GM12878 (cell line): ENCODE measurements at regions not wholly inside any gene's neighbourhood (a gene's known extent, or its start where the extent isn't known, plus 50 kb on each side); places are given as distances from the start of the nearest gene placed in this dataset.

Experiments
- CREB1 ChIP-seq: IDR thresholded peaks from 2 replicates; pipeline ENCODE4 v1.6.1; 2012; ENCODE audit warnings: low read depth, mild to moderate bottlenecking, inconsistent platforms
- EZH2 ChIP-seq: IDR thresholded peaks from 2 replicates; pipeline ENCODE4 v1.6.1; 2012; ENCODE audit warnings: low read depth, mild to moderate bottlenecking, control low read depth, inconsistent platforms, low read length, borderline replicate concordance; ENCODE audit not compliant: control insufficient read depth
- GABPA ChIP-seq: IDR thresholded peaks from 2 replicates; pipeline ENCODE4 v1.6.1; 2014; ENCODE audit warnings: antibody characterized with exemption, low read depth, mild to moderate bottlenecking, inconsistent platforms
- MTA2 ChIP-seq: fragments of 450-650 bp; IDR thresholded peaks from 2 replicates; pipeline ENCODE4 v1.6.1; 2016; ENCODE audit warnings: low read depth, mild to moderate bottlenecking, moderate library complexity
- NRF1 ChIP-seq: conservative IDR thresholded peaks from 2 replicates; pipeline ENCODE4 v1.6.1; 2011; ENCODE audit warnings: mild to moderate bottlenecking, low read depth, low read length, improper control_type of control experiment
- POLR2A ChIP-seq: IDR thresholded peaks from 2 replicates; pipeline ENCODE4 v1.6.1; 2011; ENCODE audit warnings: low read depth, mild to moderate bottlenecking, low read length
- POLR2AphosphoS5 ChIP-seq: IDR thresholded peaks from 2 replicates; pipeline ENCODE4 v1.6.1; 2011; ENCODE audit warnings: mild to moderate bottlenecking, low read length, inconsistent platforms
- RFX5 ChIP-seq: IDR thresholded peaks from 2 replicates; pipeline ENCODE4 v1.6.1; 2011; ENCODE audit warnings: low read depth, low read length, improper control_type of control experiment
- TAF1 ChIP-seq: IDR thresholded peaks from 2 replicates; pipeline ENCODE4 v1.6.1; 2011; ENCODE audit warnings: mild to moderate bottlenecking, low read depth, low read length, borderline replicate concordance
- YY1 ChIP-seq: IDR thresholded peaks from 2 replicates; pipeline ENCODE4 v1.6.1; 2011; ENCODE audit warnings: low read depth, mild to moderate bottlenecking, low read length
- TF ChIP-seq, protein P1 (sequence below), 3 experiments: IDR thresholded peaks in 2 of 3; conservative IDR thresholded peaks in 1 of 3; 2 replicates each; pipeline ENCODE4 v1.5.1; 2011; ENCODE audit warnings: low read depth in 3 of 3, low read length in 3 of 3, mild to moderate bottlenecking in 3 of 3, control low read depth in 2 of 3, moderate library complexity in 2 of 3, inconsistent platforms in 1 of 3, mixed read lengths in 1 of 3; ENCODE audit not compliant: control insufficient read depth in 2 of 3, insufficient read depth in 1 of 3; ENCODE audit errors: extremely low read depth in 1 of 3
- TF ChIP-seq, protein P2 (sequence below): fragments of 150-350 bp; IDR thresholded peaks from 2 replicates; pipeline ENCODE4 v1.6.1; 2016; ENCODE audit warnings: low read depth, low read length
- TF ChIP-seq, protein P3 (sequence below): IDR thresholded peaks from 2 replicates; pipeline ENCODE4 v1.6.1; 2012; ENCODE audit warnings: low read depth, low read length, improper control_type of control experiment
- TF ChIP-seq, protein P4 (sequence below): IDR thresholded peaks from 2 replicates; pipeline ENCODE4 v1.6.1; 2012; ENCODE audit warnings: low read length, inconsistent platforms

DNA sequence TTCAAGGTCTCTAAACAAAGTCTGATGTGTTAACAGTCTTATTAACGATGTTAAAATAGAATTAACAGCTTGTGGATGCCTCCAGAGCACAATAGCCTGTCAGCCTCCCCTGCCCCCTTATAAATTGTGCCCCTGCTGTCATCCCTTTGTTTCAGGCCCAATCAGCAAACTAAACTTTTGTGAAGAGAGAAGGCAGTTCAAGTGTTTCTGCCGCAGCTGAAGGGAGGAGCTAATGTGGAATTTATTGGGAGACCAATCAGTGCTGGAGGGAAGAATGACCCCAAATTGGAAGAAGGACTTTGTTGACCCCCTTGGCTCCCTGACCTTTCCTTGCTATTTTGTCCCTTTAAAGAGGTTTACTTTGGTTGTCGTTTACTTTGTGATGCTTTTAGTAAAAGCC, 160.5 kb downstream of the TM9SF2 start:
- TF ChIP-seq, protein P1, sequence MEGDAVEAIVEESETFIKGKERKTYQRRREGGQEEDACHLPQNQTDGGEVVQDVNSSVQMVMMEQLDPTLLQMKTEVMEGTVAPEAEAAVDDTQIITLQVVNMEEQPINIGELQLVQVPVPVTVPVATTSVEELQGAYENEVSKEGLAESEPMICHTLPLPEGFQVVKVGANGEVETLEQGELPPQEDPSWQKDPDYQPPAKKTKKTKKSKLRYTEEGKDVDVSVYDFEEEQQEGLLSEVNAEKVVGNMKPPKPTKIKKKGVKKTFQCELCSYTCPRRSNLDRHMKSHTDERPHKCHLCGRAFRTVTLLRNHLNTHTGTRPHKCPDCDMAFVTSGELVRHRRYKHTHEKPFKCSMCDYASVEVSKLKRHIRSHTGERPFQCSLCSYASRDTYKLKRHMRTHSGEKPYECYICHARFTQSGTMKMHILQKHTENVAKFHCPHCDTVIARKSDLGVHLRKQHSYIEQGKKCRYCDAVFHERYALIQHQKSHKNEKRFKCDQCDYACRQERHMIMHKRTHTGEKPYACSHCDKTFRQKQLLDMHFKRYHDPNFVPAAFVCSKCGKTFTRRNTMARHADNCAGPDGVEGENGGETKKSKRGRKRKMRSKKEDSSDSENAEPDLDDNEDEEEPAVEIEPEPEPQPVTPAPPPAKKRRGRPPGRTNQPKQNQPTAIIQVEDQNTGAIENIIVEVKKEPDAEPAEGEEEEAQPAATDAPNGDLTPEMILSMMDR (IDR thresholded peaks at IDR 0.05 in 2 of 3, conservative IDR thresholded peaks at IDR 0.05 in 1 of 3; ENCODE audit: control insufficient read depth in 2 of 3, extremely low read depth in 1 of 3, insufficient read depth in 1 of 3, low read depth in 3 of 3, low read length in 3 of 3): no peak
- no peak for TF ChIP-seq YY1
- no peak for TF ChIP-seq NRF1
- no peak for TF ChIP-seq POLR2AphosphoS5
- TF ChIP-seq GABPA: no peak
- TF ChIP-seq POLR2A: no peak
- TF ChIP-seq MTA2: no peak
- TF ChIP-seq, protein P2, sequence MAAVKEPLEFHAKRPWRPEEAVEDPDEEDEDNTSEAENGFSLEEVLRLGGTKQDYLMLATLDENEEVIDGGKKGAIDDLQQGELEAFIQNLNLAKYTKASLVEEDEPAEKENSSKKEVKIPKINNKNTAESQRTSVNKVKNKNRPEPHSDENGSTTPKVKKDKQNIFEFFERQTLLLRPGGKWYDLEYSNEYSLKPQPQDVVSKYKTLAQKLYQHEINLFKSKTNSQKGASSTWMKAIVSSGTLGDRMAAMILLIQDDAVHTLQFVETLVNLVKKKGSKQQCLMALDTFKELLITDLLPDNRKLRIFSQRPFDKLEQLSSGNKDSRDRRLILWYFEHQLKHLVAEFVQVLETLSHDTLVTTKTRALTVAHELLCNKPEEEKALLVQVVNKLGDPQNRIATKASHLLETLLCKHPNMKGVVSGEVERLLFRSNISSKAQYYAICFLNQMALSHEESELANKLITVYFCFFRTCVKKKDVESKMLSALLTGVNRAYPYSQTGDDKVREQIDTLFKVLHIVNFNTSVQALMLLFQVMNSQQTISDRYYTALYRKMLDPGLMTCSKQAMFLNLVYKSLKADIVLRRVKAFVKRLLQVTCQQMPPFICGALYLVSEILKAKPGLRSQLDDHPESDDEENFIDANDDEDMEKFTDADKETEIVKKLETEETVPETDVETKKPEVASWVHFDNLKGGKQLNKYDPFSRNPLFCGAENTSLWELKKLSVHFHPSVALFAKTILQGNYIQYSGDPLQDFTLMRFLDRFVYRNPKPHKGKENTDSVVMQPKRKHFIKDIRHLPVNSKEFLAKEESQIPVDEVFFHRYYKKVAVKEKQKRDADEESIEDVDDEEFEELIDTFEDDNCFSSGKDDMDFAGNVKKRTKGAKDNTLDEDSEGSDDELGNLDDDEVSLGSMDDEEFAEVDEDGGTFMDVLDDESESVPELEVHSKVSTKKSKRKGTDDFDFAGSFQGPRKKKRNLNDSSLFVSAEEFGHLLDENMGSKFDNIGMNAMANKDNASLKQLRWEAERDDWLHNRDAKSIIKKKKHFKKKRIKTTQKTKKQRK: no peak
- no peak for TF ChIP-seq EZH2
- no peak for TF ChIP-seq TAF1
- TF ChIP-seq, protein P3, sequence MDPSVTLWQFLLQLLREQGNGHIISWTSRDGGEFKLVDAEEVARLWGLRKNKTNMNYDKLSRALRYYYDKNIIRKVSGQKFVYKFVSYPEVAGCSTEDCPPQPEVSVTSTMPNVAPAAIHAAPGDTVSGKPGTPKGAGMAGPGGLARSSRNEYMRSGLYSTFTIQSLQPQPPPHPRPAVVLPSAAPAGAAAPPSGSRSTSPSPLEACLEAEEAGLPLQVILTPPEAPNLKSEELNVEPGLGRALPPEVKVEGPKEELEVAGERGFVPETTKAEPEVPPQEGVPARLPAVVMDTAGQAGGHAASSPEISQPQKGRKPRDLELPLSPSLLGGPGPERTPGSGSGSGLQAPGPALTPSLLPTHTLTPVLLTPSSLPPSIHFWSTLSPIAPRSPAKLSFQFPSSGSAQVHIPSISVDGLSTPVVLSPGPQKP: no peak
- TF ChIP-seq, protein P4, sequence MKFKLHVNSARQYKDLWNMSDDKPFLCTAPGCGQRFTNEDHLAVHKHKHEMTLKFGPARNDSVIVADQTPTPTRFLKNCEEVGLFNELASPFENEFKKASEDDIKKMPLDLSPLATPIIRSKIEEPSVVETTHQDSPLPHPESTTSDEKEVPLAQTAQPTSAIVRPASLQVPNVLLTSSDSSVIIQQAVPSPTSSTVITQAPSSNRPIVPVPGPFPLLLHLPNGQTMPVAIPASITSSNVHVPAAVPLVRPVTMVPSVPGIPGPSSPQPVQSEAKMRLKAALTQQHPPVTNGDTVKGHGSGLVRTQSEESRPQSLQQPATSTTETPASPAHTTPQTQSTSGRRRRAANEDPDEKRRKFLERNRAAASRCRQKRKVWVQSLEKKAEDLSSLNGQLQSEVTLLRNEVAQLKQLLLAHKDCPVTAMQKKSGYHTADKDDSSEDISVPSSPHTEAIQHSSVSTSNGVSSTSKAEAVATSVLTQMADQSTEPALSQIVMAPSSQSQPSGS: no peak
- TF ChIP-seq RFX5: no peak
- no peak for TF ChIP-seq CREB1
